ENCODE measurements at regions not wholly inside any gene's neighbourhood (a gene's known extent, or its start where the extent isn't known, plus 50 kb on each side); places are given as distances from the start of the nearest gene placed in this dataset.
"Not testable (repeated sequence)": the region's sequence is repeated elsewhere in the genome, so short reads cannot be mapped to it uniquely, and the experiment has no call there.

GRCh38 chr17:6257336-6257735, 177.6 kb downstream of the AIPL1 start:
- H3K27ac Mint-ChIP-seq = no peak overlapping the region
- H3K4me3 Mint-ChIP-seq = no peak overlapping the region
- no peaks in the 10 kb centered on the region for H3K4me1 Mint-ChIP-seq (ENCODE audit: low read depth)
- DNase-seq = no peak
- peaks cover 71% of the 10 kb centered on the region for H3K27me3 Mint-ChIP-seq
- H3K36me3 Mint-ChIP-seq (ENCODE audit: low read depth) = no peaks in the 10 kb centered on the region
- H3K9me3 Mint-ChIP-seq = no peaks in the 10 kb centered on the region

- no peaks in the 10 kb centered on the region for H3K9me3 Mint-ChIP-seq
- H3K4me3 Mint-ChIP-seq = no peak overlapping the region
- H3K36me3 Mint-ChIP-seq (ENCODE audit: low read depth) = no peaks in the 10 kb centered on the region
- H3K27ac Mint-ChIP-seq = no peak overlapping the region
- no peak for DNase-seq
- peaks cover 58% of the 10 kb centered on the region for H3K27me3 Mint-ChIP-seq
- H3K4me1 Mint-ChIP-seq (ENCODE audit: low read depth) = no peaks in the 10 kb centered on the region
These were observed 179.6 kb downstream of the AIPL1 start for GRCh38 chr17:6255322-6255721.

- DNase-seq = no peak
- no peaks in the 10 kb centered on the region for H3K9me3 Mint-ChIP-seq
- H3K27me3 Mint-ChIP-seq = peaks cover 56% of the 10 kb centered on the region
- no peaks in the 10 kb centered on the region for H3K4me1 Mint-ChIP-seq (ENCODE audit: low read depth)
- no peak overlapping the region for H3K4me3 Mint-ChIP-seq
- no peak overlapping the region for H3K27ac Mint-ChIP-seq
- no peaks in the 10 kb centered on the region for H3K36me3 Mint-ChIP-seq (ENCODE audit: low read depth)
These were observed 180.9 kb downstream of the AIPL1 start for GRCh38 chr17:6254036-6254435.

- not testable (repeated sequence) for DNase-seq; H3K4me3 Mint-ChIP-seq; H3K27ac Mint-ChIP-seq; H3K4me1 Mint-ChIP-seq (ENCODE audit: low read depth); H3K9me3 Mint-ChIP-seq; H3K36me3 Mint-ChIP-seq (ENCODE audit: low read depth)
- peaks cover 38% of the 10 kb centered on the region for H3K27me3 Mint-ChIP-seq
These were observed 181.5 kb downstream of the WSCD1 start for GRCh38 chr17:6251640-6252039.

GRCh38 chr17:6249732-6250131, 179.6 kb downstream of the WSCD1 start:
- Mint-ChIP-seq H3K9me3 (no peaks in the 10 kb centered on the region), H3K4me1 (ENCODE audit: low read depth) (no peaks in the 10 kb centered on the region), H3K4me3 (no peak overlapping the region), H3K27me3 (peaks cover 23% of the 10 kb centered on the region), H3K36me3 (ENCODE audit: low read depth) (no peaks in the 10 kb centered on the region), H3K27ac (no peak overlapping the region)
- DNase-seq = no peak

GRCh38 chr17:6248061-6248460, 177.9 kb downstream of the WSCD1 start:
- Mint-ChIP-seq H3K4me1 (ENCODE audit: low read depth) (no peaks in the 10 kb centered on the region), H3K36me3 (ENCODE audit: low read depth) (no peaks in the 10 kb centered on the region), H3K9me3 (no peaks in the 10 kb centered on the region), H3K27ac (no peak overlapping the region), H3K4me3 (no peak overlapping the region), H3K27me3 (peaks cover 26% of the 10 kb centered on the region)
- DNase-seq = no peak

GRCh38 chr17:6245301-6246177, 175.4 kb downstream of the WSCD1 start:
- no peaks in the 10 kb centered on the region for H3K36me3 Mint-ChIP-seq (ENCODE audit: low read depth)
- H3K27me3 Mint-ChIP-seq = peaks cover 36% of the 10 kb centered on the region
- H3K4me1 Mint-ChIP-seq (ENCODE audit: low read depth) = no peaks in the 10 kb centered on the region
- no peaks in the 10 kb centered on the region for H3K9me3 Mint-ChIP-seq
- H3K27ac Mint-ChIP-seq = no peak overlapping the region
- DNase-seq = no peak
- no peak overlapping the region for H3K4me3 Mint-ChIP-seq

- H3K4me1 Mint-ChIP-seq (ENCODE audit: low read depth) = no peaks in the 10 kb centered on the region
- no peak for DNase-seq
- H3K36me3 Mint-ChIP-seq (ENCODE audit: low read depth) = no peaks in the 10 kb centered on the region
- H3K27ac Mint-ChIP-seq = no peak overlapping the region
- H3K27me3 Mint-ChIP-seq = peaks cover 42% of the 10 kb centered on the region
- no peaks in the 10 kb centered on the region for H3K9me3 Mint-ChIP-seq
- H3K4me3 Mint-ChIP-seq = no peak overlapping the region
These were observed 174.6 kb downstream of the WSCD1 start for GRCh38 chr17:6244796-6245195.

GRCh38 chr17:6244253-6244652, 174.1 kb downstream of the WSCD1 start:
- peaks cover 40% of the 10 kb centered on the region for H3K27me3 Mint-ChIP-seq
- no peaks in the 10 kb centered on the region for H3K4me1 Mint-ChIP-seq (ENCODE audit: low read depth)
- no peaks in the 10 kb centered on the region for H3K36me3 Mint-ChIP-seq (ENCODE audit: low read depth)
- H3K27ac Mint-ChIP-seq = no peak overlapping the region
- DNase-seq = no peak
- H3K9me3 Mint-ChIP-seq = no peaks in the 10 kb centered on the region
- H3K4me3 Mint-ChIP-seq = no peak overlapping the region

GRCh38 chr17:6243186-6243585, 173.0 kb downstream of the WSCD1 start:
- no peak for DNase-seq
- H3K9me3 Mint-ChIP-seq = no peaks in the 10 kb centered on the region
- no peak overlapping the region for H3K27ac Mint-ChIP-seq
- no peaks in the 10 kb centered on the region for H3K4me1 Mint-ChIP-seq (ENCODE audit: low read depth)
- peaks cover 38% of the 10 kb centered on the region for H3K27me3 Mint-ChIP-seq
- no peak overlapping the region for H3K4me3 Mint-ChIP-seq
- no peaks in the 10 kb centered on the region for H3K36me3 Mint-ChIP-seq (ENCODE audit: low read depth)

- Mint-ChIP-seq H3K36me3 (ENCODE audit: low read depth) (no peaks in the 10 kb centered on the region), H3K27me3 (peaks cover 43% of the 10 kb centered on the region), H3K4me1 (ENCODE audit: low read depth) (no peaks in the 10 kb centered on the region), H3K4me3 (no peak overlapping the region), H3K27ac (no peak overlapping the region), H3K9me3 (no peaks in the 10 kb centered on the region)
- DNase-seq = no peak
These were observed 171.8 kb downstream of the WSCD1 start for GRCh38 chr17:6241996-6242395.

GRCh38 chr17:6241381-6241780, 171.2 kb downstream of the WSCD1 start:
- peaks cover 47% of the 10 kb centered on the region for H3K27me3 Mint-ChIP-seq
- no peak overlapping the region for H3K4me3 Mint-ChIP-seq
- DNase-seq = no peak
- H3K36me3 Mint-ChIP-seq (ENCODE audit: low read depth) = no peaks in the 10 kb centered on the region
- H3K4me1 Mint-ChIP-seq (ENCODE audit: low read depth) = no peaks in the 10 kb centered on the region
- no peaks in the 10 kb centered on the region for H3K9me3 Mint-ChIP-seq
- H3K27ac Mint-ChIP-seq = no peak overlapping the region

- H3K9me3 Mint-ChIP-seq = no peaks in the 10 kb centered on the region
- H3K4me3 Mint-ChIP-seq = no peak overlapping the region
- H3K27ac Mint-ChIP-seq = no peak overlapping the region
- no peaks in the 10 kb centered on the region for H3K36me3 Mint-ChIP-seq (ENCODE audit: low read depth)
- H3K4me1 Mint-ChIP-seq (ENCODE audit: low read depth) = no peaks in the 10 kb centered on the region
- H3K27me3 Mint-ChIP-seq = peaks cover 47% of the 10 kb centered on the region
- no peak for DNase-seq
These were observed 170.4 kb downstream of the WSCD1 start for GRCh38 chr17:6240601-6241000.

- no peak overlapping the region for H3K27ac Mint-ChIP-seq
- DNase-seq = no peak
- H3K36me3 Mint-ChIP-seq (ENCODE audit: low read depth) = no peaks in the 10 kb centered on the region
- H3K4me1 Mint-ChIP-seq (ENCODE audit: low read depth) = no peaks in the 10 kb centered on the region
- peaks cover 47% of the 10 kb centered on the region for H3K27me3 Mint-ChIP-seq
- no peaks in the 10 kb centered on the region for H3K9me3 Mint-ChIP-seq
- H3K4me3 Mint-ChIP-seq = no peak overlapping the region
These were observed 169.8 kb downstream of the WSCD1 start for GRCh38 chr17:6240001-6240400.

GRCh38 chr17:6239241-6239798, 169.1 kb downstream of the WSCD1 start:
- Mint-ChIP-seq H3K4me3 (no peak overlapping the region), H3K27me3 (peaks cover 45% of the 10 kb centered on the region), H3K27ac (no peak overlapping the region), H3K9me3 (no peaks in the 10 kb centered on the region), H3K36me3 (ENCODE audit: low read depth) (no peaks in the 10 kb centered on the region), H3K4me1 (ENCODE audit: low read depth) (no peaks in the 10 kb centered on the region)
- DNase-seq = no peak
